A673 (cell line): ENCODE measurements at regions not wholly inside any gene's neighbourhood (a gene's known extent, or its start where the extent isn't known, plus 50 kb on each side); places are given as distances from the start of the nearest gene placed in this dataset.
"Not testable (repeated sequence)": the region's sequence is repeated elsewhere in the genome, so short reads cannot be mapped to it uniquely, and the experiment has no call there.

Source experiments
- CTCF ChIP-seq: fragments of 300-800, 200-600 bp; sonication (generic); conservative IDR thresholded peaks from 2 replicates; pipeline ENCODE4 v1.5.1; 2017; ENCODE audit warnings: low read depth, mild to moderate bottlenecking, antibody characterized with exemption, low read length, moderate library complexity, mixed read lengths
- EZH2 ChIP-seq: fragments of 200-600 bp; sonication (generic); IDR thresholded peaks from 2 replicates; pipeline ENCODE4 v1.6.1; 2017; ENCODE audit warnings: borderline replicate concordance, low read depth, mild to moderate bottlenecking, mixed read lengths, antibody characterized with exemption, low read length; ENCODE audit not compliant: poor library complexity, severe bottlenecking

DNA sequence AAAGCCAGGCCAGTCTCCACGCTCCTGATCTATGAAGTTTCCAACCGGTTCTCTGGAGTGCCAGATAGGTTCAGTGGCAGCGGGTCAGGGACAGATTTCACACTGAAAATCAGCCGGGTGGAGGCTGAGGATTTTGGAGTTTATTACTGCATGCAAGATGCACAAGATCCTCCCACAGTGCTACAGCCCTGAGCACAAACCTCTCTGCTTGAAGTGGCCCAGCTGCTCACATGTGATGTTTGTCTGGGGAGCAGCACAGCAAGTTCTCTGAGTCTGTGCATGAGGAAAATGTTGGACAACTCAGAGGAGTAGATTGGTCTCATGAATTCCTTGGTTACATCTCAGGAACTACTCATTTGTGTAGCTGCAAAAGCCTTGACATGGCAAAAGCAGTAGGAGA is 1295.1 kb downstream of the RPIA start:
- TF ChIP-seq EZH2, CTCF: not testable (repeated sequence)
